ENCODE measurements at regions not wholly inside any gene's neighbourhood (a gene's known extent, or its start where the extent isn't known, plus 50 kb on each side); places are given as distances from the start of the nearest gene placed in this dataset.

GRCh38 chr2:199646439-199646838, 188.7 kb upstream of the SATB2 start:
- peak; percentile 62 for ATAC-seq
- no TSS peak for BruUV-seq (replicated peaks)
- RAD21 ChIA-PET (ENCODE audit: unreplicated experiment): no interaction called here

More at GRCh38 chr2:199646439-199646838, 188.7 kb upstream of the SATB2 start:
- H3K79me2 ChIP-seq (ENCODE audit: control insufficient read depth, insufficient read depth, low read length): no peaks in the 10 kb centered on the region
- in situ Hi-C loops (cut with MboI): no loop called here
- H3K36me3 ChIP-seq (ENCODE audit: control insufficient read depth in 2 of 2, insufficient read depth in 2 of 2, low read length in 1 of 2): no peaks in the 10 kb centered on the region
- no peaks in the 10 kb centered on the region; a peak in 1 of 4 replicates for H3K27me3 ChIP-seq (replicated peaks in 1 of 2; ENCODE audit: control insufficient read depth in 2 of 2, insufficient read depth in 2 of 2, low read length in 1 of 2)
- H3K4me3 ChIP-seq: no peak overlapping the region
- SMC1A ChIA-PET (ENCODE audit: uncharacterized antibody, unreplicated experiment): no interaction called here
- no peak overlapping the region for H3K4me2 ChIP-seq (ENCODE audit: control insufficient read depth, insufficient read depth)
- DNase-seq (ENCODE audit: low read depth, low spot score) (peak; percentile 16), FAIRE-seq (no peak)
- CTCF ChIA-PET: interaction anchor here (1.2 kb wide), 1 partner anchor 29 kb away, joined by 3 read pairs; no protein-coding TSS in a partner anchor
- no peaks in the 10 kb centered on the region for H4K20me1 ChIP-seq (ENCODE audit: control insufficient read depth, insufficient read depth)
- no peaks in the 10 kb centered on the region for H3K9me3 ChIP-seq (replicated peaks; ENCODE audit: control insufficient read depth, insufficient read depth, low read length)
- intact Hi-C loops (cut with micrococcal nuclease; ENCODE audit: unreplicated experiment): no loop called here
- H3K27ac ChIP-seq (ENCODE audit: control insufficient read depth, insufficient read depth): no peak overlapping the region
- no peak overlapping the region for H2AFZ ChIP-seq (ENCODE audit: control insufficient read depth, low read depth, low read length)
- WGBS (ENCODE audit: insufficient coverage, insufficient replicate concordance, low lambda C conversion rate, missing lambda C conversion rate): 8% methylated on average over 2 of the region's 2 CpGs
- POLR2A ChIA-PET: no interaction called here
- H3K9ac ChIP-seq (ENCODE audit: control insufficient read depth, insufficient read depth, low read length): no peak overlapping the region
- TF ChIP-seq, protein P1, sequence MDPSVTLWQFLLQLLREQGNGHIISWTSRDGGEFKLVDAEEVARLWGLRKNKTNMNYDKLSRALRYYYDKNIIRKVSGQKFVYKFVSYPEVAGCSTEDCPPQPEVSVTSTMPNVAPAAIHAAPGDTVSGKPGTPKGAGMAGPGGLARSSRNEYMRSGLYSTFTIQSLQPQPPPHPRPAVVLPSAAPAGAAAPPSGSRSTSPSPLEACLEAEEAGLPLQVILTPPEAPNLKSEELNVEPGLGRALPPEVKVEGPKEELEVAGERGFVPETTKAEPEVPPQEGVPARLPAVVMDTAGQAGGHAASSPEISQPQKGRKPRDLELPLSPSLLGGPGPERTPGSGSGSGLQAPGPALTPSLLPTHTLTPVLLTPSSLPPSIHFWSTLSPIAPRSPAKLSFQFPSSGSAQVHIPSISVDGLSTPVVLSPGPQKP (IDR thresholded peaks at IDR 0.05; ENCODE audit: low read depth, low read length): no peak
- TF ChIP-seq FOS (IDR thresholded peaks at IDR 0.05; ENCODE audit: borderline replicate concordance, extremely low read depth, insufficient read length): no peak
- no peak for TF ChIP-seq MXI1 (IDR thresholded peaks at IDR 0.05; ENCODE audit: low read depth, low read length)
- peak; percentile 82 for TF ChIP-seq MEF2B (IDR thresholded peaks at IDR 0.05; ENCODE audit: partially characterized antibody, poor library complexity, severe bottlenecking)
- peak; percentile 31; the same call in 1 of the 2 replicates for TF ChIP-seq PAX5 (IDR thresholded peaks at IDR 0.05; ENCODE audit: borderline replicate concordance, low read depth, low read length)
- no peak for TF ChIP-seq BACH1 (IDR thresholded peaks at IDR 0.05; ENCODE audit: borderline replicate concordance)
- TF ChIP-seq BCL11A (IDR thresholded peaks at IDR 0.05; ENCODE audit: low read depth, low read length): peak; percentile 32; the same call in 1 of the 2 replicates
- no peak for TF ChIP-seq ZNF274 (IDR thresholded peaks at IDR 0.05; ENCODE audit: insufficient read depth, insufficient read length)
- TF ChIP-seq RELA (IDR thresholded peaks at IDR 0.05; ENCODE audit: borderline replicate concordance, partially characterized antibody): peak; percentile 56
- TF ChIP-seq SMAD5 (IDR thresholded peaks at IDR 0.05; ENCODE audit: low read depth): no peak
- TF ChIP-seq RUNX3 (IDR thresholded peaks at IDR 0.05; ENCODE audit: low read length): peak; percentile 83
- 0 out of 2 replicates have a peak, but pooled peaks have one; percentile 29 for TF ChIP-seq TCF7 (IDR thresholded peaks at IDR 0.05; ENCODE audit: borderline replicate concordance)
- TF ChIP-seq EGR1 (IDR thresholded peaks at IDR 0.05; ENCODE audit: borderline replicate concordance in 1 of 2, low read depth in 2 of 2, low read length in 2 of 2): 0 out of 3 replicates have a peak, but pooled peaks of 1 of the 2 experiments have one; percentile 50
- TF ChIP-seq TCF12 (IDR thresholded peaks at IDR 0.05; ENCODE audit: low read depth, low read length): peak; percentile 81; the same call in 1 of the 2 replicates
- TF ChIP-seq CHD4 (IDR thresholded peaks at IDR 0.05): no peak
- TF ChIP-seq IRF4 (IDR thresholded peaks at IDR 0.05; ENCODE audit: low read depth, low read length): 0 out of 2 replicates have a peak, but pooled peaks have one; percentile 53
- no peaks in the 10 kb centered on the region for H3K4me1 ChIP-seq (ENCODE audit: control insufficient read depth, insufficient read depth, low read length)
